ENCODE measurements at regions not wholly inside any gene's neighbourhood (a gene's known extent, or its start where the extent isn't known, plus 50 kb on each side); places are given as distances from the start of the nearest gene placed in this dataset.

GRCh38 chr19:30171138-30171635 lies 201.0 kb upstream of the ZNF536 start:
- TF ChIP-seq CTCF (IDR thresholded peaks at IDR 0.05; ENCODE audit: poor library complexity), result no peak
- no peak for TF ChIP-seq EZH2phosphoT487 (IDR thresholded peaks at IDR 0.05; ENCODE audit: low read depth, severe bottlenecking, unreplicated experiment)
